HCT116 (cell line): ENCODE measurements at regions not wholly inside any gene's neighbourhood (a gene's known extent, or its start where the extent isn't known, plus 50 kb on each side); places are given as distances from the start of the nearest gene placed in this dataset.

Source experiments
- ATAC-seq: fragments of 200-7000 bp; cut with Tn5 transposase; 2 replicates; pipeline ENCODE4 v1.9.1; 2020; ENCODE audit warnings: mild to moderate bottlenecking, moderate library complexity
- BruUV-seq: library from RNA; stranded (reverse); fragments of 400-500 nt; replicated peaks from 2 replicates; lab custom pipeline; 2021; lab: Mats Ljungman, UMichigan
- CTCF ChIA-PET: fragments of 300-600 bp; sonication (Branson Sonifier 250); formaldehyde crosslinking; loops from one replicate; lab custom pipeline; 2021; ENCODE audit warnings: antibody characterized with exemption; lab: Charles Lee
- POLR2A ChIA-PET: fragments of 300-600, 350-600 bp; sonication (Branson Sonifier 250); formaldehyde crosslinking; loops from one replicate; lab custom pipeline; 2021; ENCODE audit warnings: antibody characterized with exemption; lab: Charles Lee
- RAD21 ChIA-PET, 2 experiments: fragments of 300-600 bp; sonication (Branson Sonifier 250); formaldehyde crosslinking; loops; one replicate each; lab custom pipeline; 2023; ENCODE audit warnings: low total read pairs in 2 of 2; ENCODE audit not compliant: uncharacterized antibody in 2 of 2, unreplicated experiment in 2 of 2, low non-redundant PET in 1 of 2; lab: Charles Lee
- DNase-seq: peaks from one replicate; pipeline ENCODE4 v3.0.0-alpha.2; 2010; ENCODE audit warnings: low read depth, low spot score
- H2AFZ ChIP-seq: fragments of 200-600 bp; shearing (Covaris generic), sonication (generic); 2 replicates; pipeline ENCODE4 v1.6.1; 2017; ENCODE audit warnings: low read depth, mixed run types, mixed read lengths, antibody characterized with exemption, low read length; ENCODE audit not compliant: poor library complexity, severe bottlenecking
- H3K27ac ChIP-seq: 2 replicates; pipeline ENCODE4 v1.5.1; 2012; ENCODE audit warnings: low read depth, low read length
- H3K27me3 ChIP-seq: fragments of 200-600 bp; sonication (generic); 2 replicates; pipeline ENCODE4 v1.6.1; 2016; ENCODE audit warnings: mixed run types, low read length, mixed read lengths; ENCODE audit not compliant: insufficient read depth
- H3K36me3 ChIP-seq, 2 experiments: fragments of 200-500 bp in 1 of 2; fragments of 200-600 bp in 1 of 2; sonication (Bioruptor generic) in 1 of 2; sonication (generic) in 1 of 2; 2 replicates each; pipeline versions ENCODE4 v1.5.1 to v1.6.1; 2014 to 2016; ENCODE audit warnings: low read length in 2 of 2, inconsistent platforms in 1 of 2, mixed read lengths in 1 of 2, mixed run types in 1 of 2; ENCODE audit not compliant: insufficient read depth in 2 of 2, control insufficient read depth in 1 of 2
- H3K4me1 ChIP-seq, 2 experiments: fragments of 200-600 bp in 1 of 2; sonication (generic) in 1 of 2; 2 replicates each; pipeline versions ENCODE4 v1.5.1 to v1.6.1; 2012 to 2017; ENCODE audit warnings: low read length in 2 of 2, inconsistent platforms in 1 of 2, mild to moderate bottlenecking in 1 of 2, mixed read lengths in 1 of 2, mixed run types in 1 of 2, moderate library complexity in 1 of 2; ENCODE audit not compliant: insufficient read depth in 2 of 2, control insufficient read depth in 1 of 2
- H3K4me2 ChIP-seq: fragments of 200-600 bp; sonication (generic); 2 replicates; pipeline ENCODE4 v1.6.1; 2017; ENCODE audit warnings: mixed run types, low read length, mixed read lengths
- H3K4me3 ChIP-seq, 2 experiments: fragments of 200-600 bp in 1 of 2; sonication (generic) in 1 of 2; replicated peaks in 1 of 2; 2 replicates each; pipeline ENCODE4 v1.5.1; 2011 to 2016; ENCODE audit warnings: low read length in 2 of 2, control low read depth in 1 of 2, low read depth in 1 of 2, mild to moderate bottlenecking in 1 of 2, mixed read lengths in 1 of 2, mixed run types in 1 of 2
- H3K79me2 ChIP-seq: fragments of 200-600 bp; sonication (generic); 2 replicates; pipeline ENCODE4 v1.6.1; 2017; ENCODE audit warnings: mild to moderate bottlenecking, mixed run types, low read length, moderate library complexity, mixed read lengths; ENCODE audit not compliant: insufficient read depth
- H3K9ac ChIP-seq: fragments of 200-600 bp; sonication (generic); 2 replicates; pipeline ENCODE4 v1.6.1; 2016; ENCODE audit warnings: low read length, mixed read lengths
- H3K9me2 ChIP-seq: fragments of 200-600 bp; sonication (generic), shearing (Covaris generic); 2 replicates; pipeline ENCODE4 v1.6.1; 2017; ENCODE audit warnings: mixed run types, mild to moderate bottlenecking, moderate library complexity; ENCODE audit not compliant: insufficient read depth
- H3K9me3 ChIP-seq, 2 experiments: fragments of 200-500 bp in 1 of 2; fragments of 200-600 bp in 1 of 2; sonication (Bioruptor generic) in 1 of 2; sonication (generic) in 1 of 2; 2 replicates each; pipeline ENCODE4 v1.6.1; 2014 to 2017; ENCODE audit warnings: low read length in 2 of 2, mixed read lengths in 2 of 2, inconsistent platforms in 1 of 2, low read depth in 1 of 2, mild to moderate bottlenecking in 1 of 2, mixed run types in 1 of 2, moderate library complexity in 1 of 2; ENCODE audit not compliant: control insufficient read depth in 1 of 2, insufficient read depth in 1 of 2
- H4K20me1 ChIP-seq: fragments of 200-600 bp; sonication (generic), shearing (Covaris generic); 2 replicates; pipeline ENCODE4 v1.6.1; 2017; ENCODE audit warnings: mixed run types, mild to moderate bottlenecking, moderate library complexity; ENCODE audit not compliant: insufficient read depth
- CBX3 ChIP-seq: IDR thresholded peaks from 2 replicates; pipeline ENCODE4 v1.6.1; 2012; ENCODE audit warnings: low read depth
- CEBPB ChIP-seq: IDR thresholded peaks from 2 replicates; pipeline ENCODE4 v1.6.1; 2012; ENCODE audit warnings: low read depth
- FOSL1 ChIP-seq: IDR thresholded peaks from 2 replicates; pipeline ENCODE4 v1.6.1; 2012; ENCODE audit warnings: low read depth
- JUND ChIP-seq: IDR thresholded peaks from 2 replicates; pipeline ENCODE4 v1.6.1; 2012
- POLR2A ChIP-seq: IDR thresholded peaks from 2 replicates; pipeline ENCODE4 v1.7.0; 2011; ENCODE audit warnings: borderline replicate concordance; ENCODE audit not compliant: insufficient read depth, insufficient read length; ENCODE audit errors: extremely low read depth
- POLR2AphosphoS5 ChIP-seq: IDR thresholded peaks from 2 replicates; pipeline ENCODE4 v1.6.1; 2011; ENCODE audit warnings: mild to moderate bottlenecking, low read depth, low read length, moderate library complexity
- SP1 ChIP-seq: IDR thresholded peaks from 2 replicates; pipeline ENCODE4 v1.6.1; 2012; ENCODE audit warnings: low read depth
- TCF7L2 ChIP-seq: IDR thresholded peaks from 2 replicates; pipeline ENCODE4 v1.7.0; 2011; ENCODE audit warnings: borderline replicate concordance, inconsistent platforms; ENCODE audit not compliant: insufficient read depth, insufficient read length; ENCODE audit errors: extremely low read depth
- YY1 ChIP-seq: IDR thresholded peaks from 2 replicates; pipeline ENCODE4 v1.6.1; 2011; ENCODE audit warnings: low read length, low read depth, moderate library complexity, mild to moderate bottlenecking; ENCODE audit not compliant: insufficient replicate concordance; ENCODE audit errors: extremely low read depth
- ZFX ChIP-seq: fragments of 450-650 bp; IDR thresholded peaks from 2 replicates; pipeline ENCODE4 v1.6.1; 2017
- ZNF274 ChIP-seq: fragments of 200-500 bp; sonication (Bioruptor generic); IDR thresholded peaks from 2 replicates; pipeline ENCODE4 v1.6.1; 2014; ENCODE audit warnings: mild to moderate bottlenecking, low read depth, low read length, inconsistent platforms
- intact Hi-C: fragments of 100-400 bp; cut with micrococcal nuclease; formaldehyde crosslinking; loops from 2 replicates; pipeline ENCODE4 v1.10.0; 2022
- TF ChIP-seq, protein P1 (sequence below), 3 experiments: fragments of 200-600 bp in 1 of 3; sonication (generic) in 1 of 3; IDR thresholded peaks in 2 of 3; conservative IDR thresholded peaks in 1 of 3; 2 replicates each; pipeline ENCODE4 v1.5.1; 2012 to 2017; ENCODE audit warnings: low read depth in 2 of 3, low read length in 2 of 3, antibody characterized with exemption in 1 of 3, borderline replicate concordance in 1 of 3, control low read depth in 1 of 3, mild to moderate bottlenecking in 1 of 3, mixed read lengths in 1 of 3, mixed run types in 1 of 3, moderate library complexity in 1 of 3; ENCODE audit not compliant: insufficient read depth in 1 of 3
- TF ChIP-seq, protein P2 (sequence below): IDR thresholded peaks from 2 replicates; pipeline ENCODE4 v1.6.1; 2012; ENCODE audit warnings: low read depth

DNA sequence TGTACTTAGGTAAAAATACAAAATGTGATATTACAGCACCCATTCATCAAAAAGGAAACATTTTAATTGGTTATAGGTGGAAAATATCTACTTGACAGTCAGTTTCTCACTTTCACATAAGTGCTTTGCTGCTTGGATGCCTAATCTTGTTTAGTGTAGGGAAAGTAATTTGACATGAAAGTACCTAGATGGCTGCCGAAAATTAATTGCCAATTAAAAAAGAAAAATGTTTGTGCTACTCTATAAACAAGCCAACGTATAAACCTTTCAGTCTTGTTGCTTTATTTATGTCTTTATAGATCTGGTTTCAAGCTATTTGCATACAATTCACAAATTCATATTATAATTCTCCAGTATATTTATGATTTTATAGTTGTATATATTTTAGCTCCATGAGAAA, 729.9 kb downstream of the DACH1 start:
- intact Hi-C loops, result no loop called here
- Histone ChIP-seq H3K79me2 (no peaks in the 10 kb centered on the region), H3K4me2 (no peak overlapping the region), H4K20me1 (no peaks in the 10 kb centered on the region), H3K36me3 (no peaks in the 10 kb centered on the region), H3K9me2 (no peaks in the 10 kb centered on the region), H3K27me3 (no peaks in the 10 kb centered on the region)
- ChIA-PET CTCF (no interaction called here), RAD21 (no interaction called here), POLR2A (no interaction called here)
- BruUV-seq, result no TSS peak
- no peak for DNase-seq
- no peak for TF ChIP-seq YY1
- TF ChIP-seq, protein P1, sequence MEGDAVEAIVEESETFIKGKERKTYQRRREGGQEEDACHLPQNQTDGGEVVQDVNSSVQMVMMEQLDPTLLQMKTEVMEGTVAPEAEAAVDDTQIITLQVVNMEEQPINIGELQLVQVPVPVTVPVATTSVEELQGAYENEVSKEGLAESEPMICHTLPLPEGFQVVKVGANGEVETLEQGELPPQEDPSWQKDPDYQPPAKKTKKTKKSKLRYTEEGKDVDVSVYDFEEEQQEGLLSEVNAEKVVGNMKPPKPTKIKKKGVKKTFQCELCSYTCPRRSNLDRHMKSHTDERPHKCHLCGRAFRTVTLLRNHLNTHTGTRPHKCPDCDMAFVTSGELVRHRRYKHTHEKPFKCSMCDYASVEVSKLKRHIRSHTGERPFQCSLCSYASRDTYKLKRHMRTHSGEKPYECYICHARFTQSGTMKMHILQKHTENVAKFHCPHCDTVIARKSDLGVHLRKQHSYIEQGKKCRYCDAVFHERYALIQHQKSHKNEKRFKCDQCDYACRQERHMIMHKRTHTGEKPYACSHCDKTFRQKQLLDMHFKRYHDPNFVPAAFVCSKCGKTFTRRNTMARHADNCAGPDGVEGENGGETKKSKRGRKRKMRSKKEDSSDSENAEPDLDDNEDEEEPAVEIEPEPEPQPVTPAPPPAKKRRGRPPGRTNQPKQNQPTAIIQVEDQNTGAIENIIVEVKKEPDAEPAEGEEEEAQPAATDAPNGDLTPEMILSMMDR (IDR thresholded peaks at IDR 0.05 in 2 of 3, conservative IDR thresholded peaks at IDR 0.05 in 1 of 3; ENCODE audit: borderline replicate concordance in 1 of 3, insufficient read depth in 1 of 3, low read depth in 2 of 3, low read length in 2 of 3), result no peak
- TF ChIP-seq, all 23 proteins: peak for 0
- Histone ChIP-seq H3K9me3 (no peaks in the 10 kb centered on the region), H3K9ac (no peak overlapping the region), H3K27ac (no peak overlapping the region), H3K4me3 (no peak overlapping the region), H3K4me1 (no peaks in the 10 kb centered on the region), H2AFZ (no peak overlapping the region)
- no peak for ATAC-seq

DNA sequence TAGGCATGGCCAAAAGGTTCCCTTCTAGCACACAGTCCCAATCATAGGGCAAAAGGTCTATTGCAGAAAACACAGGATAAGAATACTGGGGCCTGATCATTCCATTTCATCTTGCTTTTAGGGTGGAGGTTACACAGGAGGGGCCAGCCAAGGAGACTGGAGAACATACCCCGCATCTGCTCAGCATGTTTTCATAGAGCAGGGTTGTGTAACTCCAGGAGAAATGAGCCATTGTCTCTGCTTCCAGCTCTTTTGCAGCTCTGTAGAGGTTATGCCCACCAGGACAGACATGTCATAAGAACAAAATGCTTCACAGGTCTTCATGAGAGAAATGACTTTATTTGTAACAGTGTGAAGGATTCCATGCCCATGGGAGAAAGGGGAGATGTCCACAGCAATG, 742.8 kb downstream of the DACH1 start:
- Histone ChIP-seq H3K27ac (no peak overlapping the region), H3K4me2 (no peak overlapping the region), H3K27me3 (no peaks in the 10 kb centered on the region), H3K4me1 (no peaks in the 10 kb centered on the region), H3K9me2 (no peaks in the 10 kb centered on the region), H3K79me2 (no peaks in the 10 kb centered on the region), H3K36me3 (no peaks in the 10 kb centered on the region), H3K9ac (no peak overlapping the region), H3K9me3 (no peaks in the 10 kb centered on the region), H3K4me3 (no peak overlapping the region), H2AFZ (no peak overlapping the region), H4K20me1 (no peaks in the 10 kb centered on the region)
- ChIA-PET RAD21 (no interaction called here), POLR2A (no interaction called here), CTCF (no interaction called here)
- BruUV-seq, result no TSS peak
- intact Hi-C loops, result no loop called here
- DNase-seq (no peak), ATAC-seq (no peak)
- TF ChIP-seq POLR2A (no peak), ZNF274 (no peak), CEBPB (no peak), CBX3 (no peak), FOSL1 (no peak), POLR2AphosphoS5 (no peak), SP1 (no peak), JUND (no peak), TCF7L2 (no peak), ZFX (no peak)
- TF ChIP-seq, protein P2, sequence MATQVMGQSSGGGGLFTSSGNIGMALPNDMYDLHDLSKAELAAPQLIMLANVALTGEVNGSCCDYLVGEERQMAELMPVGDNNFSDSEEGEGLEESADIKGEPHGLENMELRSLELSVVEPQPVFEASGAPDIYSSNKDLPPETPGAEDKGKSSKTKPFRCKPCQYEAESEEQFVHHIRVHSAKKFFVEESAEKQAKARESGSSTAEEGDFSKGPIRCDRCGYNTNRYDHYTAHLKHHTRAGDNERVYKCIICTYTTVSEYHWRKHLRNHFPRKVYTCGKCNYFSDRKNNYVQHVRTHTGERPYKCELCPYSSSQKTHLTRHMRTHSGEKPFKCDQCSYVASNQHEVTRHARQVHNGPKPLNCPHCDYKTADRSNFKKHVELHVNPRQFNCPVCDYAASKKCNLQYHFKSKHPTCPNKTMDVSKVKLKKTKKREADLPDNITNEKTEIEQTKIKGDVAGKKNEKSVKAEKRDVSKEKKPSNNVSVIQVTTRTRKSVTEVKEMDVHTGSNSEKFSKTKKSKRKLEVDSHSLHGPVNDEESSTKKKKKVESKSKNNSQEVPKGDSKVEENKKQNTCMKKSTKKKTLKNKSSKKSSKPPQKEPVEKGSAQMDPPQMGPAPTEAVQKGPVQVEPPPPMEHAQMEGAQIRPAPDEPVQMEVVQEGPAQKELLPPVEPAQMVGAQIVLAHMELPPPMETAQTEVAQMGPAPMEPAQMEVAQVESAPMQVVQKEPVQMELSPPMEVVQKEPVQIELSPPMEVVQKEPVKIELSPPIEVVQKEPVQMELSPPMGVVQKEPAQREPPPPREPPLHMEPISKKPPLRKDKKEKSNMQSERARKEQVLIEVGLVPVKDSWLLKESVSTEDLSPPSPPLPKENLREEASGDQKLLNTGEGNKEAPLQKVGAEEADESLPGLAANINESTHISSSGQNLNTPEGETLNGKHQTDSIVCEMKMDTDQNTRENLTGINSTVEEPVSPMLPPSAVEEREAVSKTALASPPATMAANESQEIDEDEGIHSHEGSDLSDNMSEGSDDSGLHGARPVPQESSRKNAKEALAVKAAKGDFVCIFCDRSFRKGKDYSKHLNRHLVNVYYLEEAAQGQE, result no peak
